CD4-positive, alpha-beta T cell treated with Interleukin-2 at 100 ng/mL for 4 hours (primary cell): ENCODE measurements at regions not wholly inside any gene's neighbourhood (a gene's known extent, or its start where the extent isn't known, plus 50 kb on each side); places are given as distances from the start of the nearest gene placed in this dataset.

Experiments
- DNase-seq: peaks from one replicate; pipeline ENCODE4 v3.0.0-alpha.2; 2020; ENCODE audit warnings: low spot score

- DNase-seq, result no peak
Observed at GRCh38 chr6:67362976-67363375, 1272.1 kb upstream of the ADGRB3 start.

GRCh38 chr6:67361264-67361663, 1273.8 kb upstream of the ADGRB3 start:
- no peak for DNase-seq

GRCh38 chr6:67358241-67358640, 1276.8 kb upstream of the ADGRB3 start:
- no peak for DNase-seq

- DNase-seq, result no peak
Observed at GRCh38 chr6:67353861-67354260, 1281.2 kb upstream of the ADGRB3 start.

- DNase-seq, result no peak
Observed at GRCh38 chr6:67352717-67353116, 1282.4 kb upstream of the ADGRB3 start.

- DNase-seq, result no peak
Observed at GRCh38 chr6:67350729-67351128, 1284.4 kb upstream of the ADGRB3 start.

- DNase-seq, result no peak
Observed at GRCh38 chr6:67345946-67346345, 1289.1 kb upstream of the ADGRB3 start.

GRCh38 chr6:67336014-67336413, 1299.1 kb upstream of the ADGRB3 start:
- DNase-seq, result no peak

GRCh38 chr6:67331304-67331703, 1303.8 kb upstream of the ADGRB3 start:
- no peak for DNase-seq

- DNase-seq, result no peak
Observed at GRCh38 chr6:67328269-67328668, 1306.8 kb upstream of the ADGRB3 start.

- DNase-seq, result no peak
Observed at GRCh38 chr6:67300430-67301040, 1334.5 kb upstream of the ADGRB3 start.

GRCh38 chr6:67292169-67292568, 1342.9 kb upstream of the ADGRB3 start:
- DNase-seq, result no peak

GRCh38 chr6:67287566-67287965, 1347.5 kb upstream of the ADGRB3 start:
- no peak for DNase-seq

GRCh38 chr6:67285770-67286495, 1349.1 kb upstream of the ADGRB3 start:
- no peak for DNase-seq

- DNase-seq, result no peak
Observed at GRCh38 chr6:67277312-67277711, 1357.8 kb upstream of the ADGRB3 start.

GRCh38 chr6:67265996-67266921, 1368.8 kb upstream of the ADGRB3 start:
- DNase-seq, result no peak

- DNase-seq, result no peak
Observed at GRCh38 chr6:67252663-67253062, 1382.4 kb upstream of the ADGRB3 start.

- no peak for DNase-seq
Observed at GRCh38 chr6:67248077-67248476, 1387.0 kb upstream of the ADGRB3 start.

GRCh38 chr6:67244037-67244436, 1391.0 kb upstream of the ADGRB3 start:
- no peak for DNase-seq

GRCh38 chr6:67237277-67237676, 1397.8 kb upstream of the ADGRB3 start:
- DNase-seq, result no peak

- DNase-seq, result no peak
Observed at GRCh38 chr6:67231092-67231491, 1404.0 kb upstream of the ADGRB3 start.

- no peak for DNase-seq
Observed at GRCh38 chr6:67224989-67225388, 1410.1 kb upstream of the ADGRB3 start.

- no peak for DNase-seq
Observed at GRCh38 chr6:67221226-67221625, 1413.9 kb upstream of the ADGRB3 start.
